Smooth muscle cell (in vitro differentiated cells): ENCODE measurements at regions not wholly inside any gene's neighbourhood (a gene's known extent, or its start where the extent isn't known, plus 50 kb on each side); places are given as distances from the start of the nearest gene placed in this dataset.

Experiments used
- DNase-seq: peaks from one replicate; lab custom pipeline; 2025; ENCODE audit not compliant: unreplicated experiment; lab: John Stamatoyannopoulos, UW
- H2AFZ ChIP-seq: fragments of 200-600 bp; sonication (generic); 2 replicates; pipeline ENCODE4 v1.6.0; 2016; ENCODE audit warnings: antibody characterized with exemption, low read depth, mild to moderate bottlenecking
- H3F3A ChIP-seq: fragments of 200-600 bp; sonication (generic); 2 replicates; pipeline ENCODE4 v1.6.0; 2017; ENCODE audit warnings: antibody characterized with exemption, low read depth
- H3K27ac ChIP-seq: fragments of 200-600 bp; sonication (generic); 2 replicates; pipeline ENCODE4 v1.5.1; 2016; ENCODE audit warnings: low read depth, mild to moderate bottlenecking
- H3K27me3 ChIP-seq: fragments of 200-600 bp; sonication (generic); 2 replicates; pipeline ENCODE4 v1.6.1; 2016; ENCODE audit warnings: low read depth, mild to moderate bottlenecking
- H3K36me3 ChIP-seq: fragments of 200-600 bp; sonication (generic); 2 replicates; pipeline ENCODE4 v1.5.1; 2016; ENCODE audit warnings: low read depth
- H3K4me1 ChIP-seq: fragments of 200-600 bp; sonication (generic); 2 replicates; pipeline ENCODE4 v1.5.1; 2016; ENCODE audit warnings: low read depth
- H3K4me2 ChIP-seq: fragments of 200-600 bp; sonication (generic); 2 replicates; pipeline ENCODE4 v1.6.0; 2016; ENCODE audit warnings: mild to moderate bottlenecking
- H3K4me3 ChIP-seq: fragments of 200-600 bp; sonication (generic); 2 replicates; pipeline ENCODE4 v1.5.1; 2016; ENCODE audit warnings: mild to moderate bottlenecking
- H3K79me2 ChIP-seq: fragments of 200-600 bp; sonication (generic); 2 replicates; pipeline ENCODE4 v1.6.0; 2016; ENCODE audit warnings: low read depth, mild to moderate bottlenecking
- H3K9ac ChIP-seq: fragments of 200-600 bp; sonication (generic); 2 replicates; pipeline ENCODE4 v1.6.0; 2016; ENCODE audit warnings: low read depth
- H3K9me3 ChIP-seq: fragments of 200-600 bp; sonication (generic); replicated peaks from 2 replicates; pipeline ENCODE4 v1.5.1; 2016; ENCODE audit warnings: low read depth
- H4K20me1 ChIP-seq: fragments of 200-600 bp; sonication (generic); 2 replicates; pipeline ENCODE4 v1.6.0; 2016; ENCODE audit warnings: low read depth
- CTCF ChIP-seq: fragments of 200-600 bp; sonication (generic); IDR thresholded peaks from 2 replicates; pipeline ENCODE4 v1.5.1; 2017; ENCODE audit warnings: borderline replicate concordance, mild to moderate bottlenecking, antibody characterized with exemption; ENCODE audit not compliant: insufficient read depth, poor library complexity, severe bottlenecking
- WGBS: methylation state at CpG from one replicate; pipeline ENCODE4 v1.1.7; 2016; ENCODE audit warnings: low lambda C conversion rate; 5-methylcytosine and 5-hydroxymethylcytosine counted together

- H2AFZ ChIP-seq: no peak overlapping the region
- H4K20me1 ChIP-seq: no peaks in the 10 kb centered on the region
- WGBS: 98% methylated on average over 4 of the region's 4 CpGs
- no peak overlapping the region for H3K4me3 ChIP-seq
- H3K4me1 ChIP-seq: no peaks in the 10 kb centered on the region
- H3K79me2 ChIP-seq: no peaks in the 10 kb centered on the region
- H3K9ac ChIP-seq: no peak overlapping the region
- no peak for DNase-seq
- H3F3A ChIP-seq: no peaks in the 10 kb centered on the region
- no peaks in the 10 kb centered on the region for H3K36me3 ChIP-seq
- H3K9me3 ChIP-seq: no peaks in the 10 kb centered on the region
- H3K27ac ChIP-seq: no peak overlapping the region
- H3K27me3 ChIP-seq: no peaks in the 10 kb centered on the region
- no peak overlapping the region for H3K4me2 ChIP-seq
- no peak for TF ChIP-seq CTCF
Measured at GRCh38 chr2:117409443-117409842, 405.0 kb upstream of the DDX18 start.

GRCh38 chr2:117411983-117412382 is 402.5 kb upstream of the DDX18 start:
- Histone ChIP-seq H3K4me2 (no peak overlapping the region), H3K9me3 (no peaks in the 10 kb centered on the region), H3K4me1 (no peaks in the 10 kb centered on the region), H3K27ac (no peak overlapping the region), H3F3A (no peaks in the 10 kb centered on the region), H3K27me3 (no peaks in the 10 kb centered on the region), H3K36me3 (no peaks in the 10 kb centered on the region), H3K9ac (no peak overlapping the region), H2AFZ (no peak overlapping the region), H4K20me1 (no peaks in the 10 kb centered on the region), H3K4me3 (no peak overlapping the region), H3K79me2 (no peaks in the 10 kb centered on the region)
- DNase-seq: no peak
- 66% methylated on average over 4 of the region's 4 CpGs for WGBS
- TF ChIP-seq CTCF: peak; percentile 8

GRCh38 chr2:117432746-117433145 is 381.7 kb upstream of the DDX18 start:
- no peak for DNase-seq
- no peak overlapping the region for H2AFZ ChIP-seq
- H3K79me2 ChIP-seq: no peaks in the 10 kb centered on the region
- no peak overlapping the region for H3K4me3 ChIP-seq
- no peak overlapping the region for H3K27ac ChIP-seq
- no peak overlapping the region for H3K9ac ChIP-seq
- H3K36me3 ChIP-seq: no peaks in the 10 kb centered on the region
- no peaks in the 10 kb centered on the region for H3K9me3 ChIP-seq
- H3K27me3 ChIP-seq: no peaks in the 10 kb centered on the region
- no peak for TF ChIP-seq CTCF
- H3K4me1 ChIP-seq: no peaks in the 10 kb centered on the region
- no peaks in the 10 kb centered on the region for H3F3A ChIP-seq
- WGBS: 74% methylated on average over 4 of the region's 4 CpGs
- H3K4me2 ChIP-seq: no peak overlapping the region
- H4K20me1 ChIP-seq: no peaks in the 10 kb centered on the region

- DNase-seq: no peak
- Histone ChIP-seq H3K4me3 (no peak overlapping the region), H3K79me2 (no peaks in the 10 kb centered on the region), H3K27me3 (no peaks in the 10 kb centered on the region), H3K4me1 (no peaks in the 10 kb centered on the region), H4K20me1 (no peaks in the 10 kb centered on the region), H3K9ac (no peak overlapping the region), H2AFZ (no peak overlapping the region), H3F3A (no peaks in the 10 kb centered on the region), H3K9me3 (no peaks in the 10 kb centered on the region), H3K36me3 (no peaks in the 10 kb centered on the region), H3K27ac (no peak overlapping the region), H3K4me2 (no peak overlapping the region)
- TF ChIP-seq CTCF: no peak
- WGBS: 84% methylated on average over 3 of the region's 3 CpGs
Measured at GRCh38 chr2:117436697-117437096, 377.8 kb upstream of the DDX18 start.
